ENCODE measurements at regions not wholly inside any gene's neighbourhood (a gene's known extent, or its start where the extent isn't known, plus 50 kb on each side); places are given as distances from the start of the nearest gene placed in this dataset.

GRCh38 chr1:199007423-199007822 is 368.6 kb downstream of the PTPRC start:
- Histone ChIP-seq H3K9me3 (no peaks in the 10 kb centered on the region), H3K27me3 (no peaks in the 10 kb centered on the region), H3K4me3 (no peak overlapping the region), H3K4me1 (peaks cover 0 to 4% (median 0%) of the 10 kb centered on the region in 4 donors), H3K27ac (no peak overlapping the region), H3K36me3 (no peaks in the 10 kb centered on the region)
- no peak for TF ChIP-seq EP300 (IDR thresholded peaks at IDR 0.05)
- WGBS, 2 donors, result 80 to 85% methylated on average over 2 of the region's 2 CpGs
- DNase-seq, result no peak
- intact Hi-C loops (cut with DNase I), result no loop called here

DNA sequence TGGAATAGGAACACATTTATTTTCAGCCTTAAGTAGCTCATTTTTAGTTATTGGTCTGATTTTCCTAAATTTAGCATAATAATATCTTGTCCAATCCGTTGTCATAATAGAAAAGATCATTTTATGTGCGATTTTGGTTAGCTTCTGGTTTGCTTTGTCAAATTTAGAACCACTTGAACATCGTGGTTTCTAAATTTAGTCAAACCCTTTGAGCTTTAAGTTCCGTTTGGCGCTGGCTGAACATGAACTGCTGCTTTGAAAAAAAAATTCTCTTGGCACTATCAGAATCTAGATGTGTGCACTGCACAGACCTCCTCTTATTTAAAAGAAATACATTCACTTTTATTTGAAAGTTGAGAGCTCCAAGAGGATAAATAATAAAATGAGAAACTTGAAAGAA is 370.6 kb downstream of the PTPRC start:
- Histone ChIP-seq H3K36me3 (no peaks in the 10 kb centered on the region), H3K4me1 (peaks cover 0 to 4% (median 0%) of the 10 kb centered on the region in 4 donors), H3K27ac (no peak overlapping the region), H3K9me3 (no peaks in the 10 kb centered on the region), H3K4me3 (no peak overlapping the region), H3K27me3 (no peaks in the 10 kb centered on the region)
- no peak for DNase-seq
- TF ChIP-seq, protein P1, sequence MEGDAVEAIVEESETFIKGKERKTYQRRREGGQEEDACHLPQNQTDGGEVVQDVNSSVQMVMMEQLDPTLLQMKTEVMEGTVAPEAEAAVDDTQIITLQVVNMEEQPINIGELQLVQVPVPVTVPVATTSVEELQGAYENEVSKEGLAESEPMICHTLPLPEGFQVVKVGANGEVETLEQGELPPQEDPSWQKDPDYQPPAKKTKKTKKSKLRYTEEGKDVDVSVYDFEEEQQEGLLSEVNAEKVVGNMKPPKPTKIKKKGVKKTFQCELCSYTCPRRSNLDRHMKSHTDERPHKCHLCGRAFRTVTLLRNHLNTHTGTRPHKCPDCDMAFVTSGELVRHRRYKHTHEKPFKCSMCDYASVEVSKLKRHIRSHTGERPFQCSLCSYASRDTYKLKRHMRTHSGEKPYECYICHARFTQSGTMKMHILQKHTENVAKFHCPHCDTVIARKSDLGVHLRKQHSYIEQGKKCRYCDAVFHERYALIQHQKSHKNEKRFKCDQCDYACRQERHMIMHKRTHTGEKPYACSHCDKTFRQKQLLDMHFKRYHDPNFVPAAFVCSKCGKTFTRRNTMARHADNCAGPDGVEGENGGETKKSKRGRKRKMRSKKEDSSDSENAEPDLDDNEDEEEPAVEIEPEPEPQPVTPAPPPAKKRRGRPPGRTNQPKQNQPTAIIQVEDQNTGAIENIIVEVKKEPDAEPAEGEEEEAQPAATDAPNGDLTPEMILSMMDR (IDR thresholded peaks at IDR 0.05), result no peak
- TF ChIP-seq POLR2A (IDR thresholded peaks at IDR 0.05) (no peak), POLR2AphosphoS5 (IDR thresholded peaks at IDR 0.05) (no peak), EP300 (IDR thresholded peaks at IDR 0.05) (no peak)
- 31 to 66% methylated on average over 5 of the region's 5 CpGs for WGBS, 2 donors
- intact Hi-C loops (cut with DNase I), result no loop called here

GRCh38 chr1:199010492-199010891 is 371.7 kb downstream of the PTPRC start:
- 62 to 83% methylated on average over 4 of the region's 4 CpGs for WGBS, 2 donors
- intact Hi-C loops (cut with DNase I), result no loop called here
- TF ChIP-seq POLR2AphosphoS5 (IDR thresholded peaks at IDR 0.05) (no peak), EP300 (IDR thresholded peaks at IDR 0.05) (no peak), POLR2A (IDR thresholded peaks at IDR 0.05) (no peak)
- TF ChIP-seq, protein P1 (IDR thresholded peaks at IDR 0.05), result no peak

GRCh38 chr1:199010933-199011332 is 372.1 kb downstream of the PTPRC start:
- Histone ChIP-seq H3K4me3 (no peak overlapping the region), H3K27ac (no peak overlapping the region), H3K9me3 (no peaks in the 10 kb centered on the region), H3K4me1 (peaks cover 0 to 4% (median 0%) of the 10 kb centered on the region in 4 donors), H3K36me3 (no peaks in the 10 kb centered on the region), H3K27me3 (no peaks in the 10 kb centered on the region)
- no peak for DNase-seq
- intact Hi-C loops (cut with DNase I), result no loop called here
- 70 to 80% methylated on average over 2 of the region's 2 CpGs for WGBS, 2 donors
- TF ChIP-seq EP300 (IDR thresholded peaks at IDR 0.05) (no peak), POLR2A (IDR thresholded peaks at IDR 0.05) (no peak), POLR2AphosphoS5 (IDR thresholded peaks at IDR 0.05) (no peak)
- TF ChIP-seq, protein P1 (IDR thresholded peaks at IDR 0.05), result no peak

More at GRCh38 chr1:199010492-199010891, 371.7 kb downstream of the PTPRC start:
- H3K9me3 ChIP-seq, result no peaks in the 10 kb centered on the region
- no peak overlapping the region for H3K4me3 ChIP-seq
- H3K36me3 ChIP-seq, result no peaks in the 10 kb centered on the region
- DNase-seq, result no peak
- H3K4me1 ChIP-seq, result peaks cover 0 to 4% (median 0%) of the 10 kb centered on the region in 4 donors
- no peak overlapping the region for H3K27ac ChIP-seq
- no peaks in the 10 kb centered on the region for H3K27me3 ChIP-seq

DNA sequence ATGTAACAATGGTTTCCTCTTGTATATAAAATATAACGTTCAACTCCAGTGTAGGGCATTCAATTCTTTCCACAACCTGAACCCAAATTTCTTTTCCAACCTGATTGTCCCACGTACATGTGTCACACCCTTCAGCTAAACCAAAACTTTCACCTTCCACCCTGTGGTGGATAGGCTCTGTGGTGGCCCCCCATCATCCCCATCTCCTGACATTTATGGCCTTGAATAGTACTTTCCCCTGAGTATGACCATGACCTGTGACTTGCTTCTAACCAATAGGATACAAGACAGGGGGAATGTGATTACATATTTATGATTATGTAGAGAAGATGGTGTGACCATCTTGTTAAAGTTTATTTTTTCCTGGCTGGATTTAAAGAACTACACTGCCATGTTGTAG is 377.0 kb downstream of the PTPRC start:
- no peaks in the 10 kb centered on the region for H3K4me1 ChIP-seq
- DNase-seq, result no peak

More for the DNA sequence above, 377.0 kb downstream of the PTPRC start:
- H3K9me3 ChIP-seq, result no peaks in the 10 kb centered on the region
- WGBS, 2 donors, result 73 to 88% methylated on average over 2 of the region's 2 CpGs
- TF ChIP-seq POLR2AphosphoS5 (IDR thresholded peaks at IDR 0.05) (no peak), EP300 (IDR thresholded peaks at IDR 0.05) (no peak), POLR2A (IDR thresholded peaks at IDR 0.05) (no peak)
- TF ChIP-seq, protein P1 (IDR thresholded peaks at IDR 0.05), result no peak
- H3K27me3 ChIP-seq, result no peaks in the 10 kb centered on the region
- H3K4me3 ChIP-seq, result no peak overlapping the region
- no peak overlapping the region for H3K27ac ChIP-seq
- no peaks in the 10 kb centered on the region for H3K36me3 ChIP-seq
- intact Hi-C loops (cut with DNase I), result no loop called here

Data from sigmoid colon (tissue), 6 donors.